ENCODE measurements at regions not wholly inside any gene's neighbourhood (a gene's known extent, or its start where the extent isn't known, plus 50 kb on each side); places are given as distances from the start of the nearest gene placed in this dataset.

DNA sequence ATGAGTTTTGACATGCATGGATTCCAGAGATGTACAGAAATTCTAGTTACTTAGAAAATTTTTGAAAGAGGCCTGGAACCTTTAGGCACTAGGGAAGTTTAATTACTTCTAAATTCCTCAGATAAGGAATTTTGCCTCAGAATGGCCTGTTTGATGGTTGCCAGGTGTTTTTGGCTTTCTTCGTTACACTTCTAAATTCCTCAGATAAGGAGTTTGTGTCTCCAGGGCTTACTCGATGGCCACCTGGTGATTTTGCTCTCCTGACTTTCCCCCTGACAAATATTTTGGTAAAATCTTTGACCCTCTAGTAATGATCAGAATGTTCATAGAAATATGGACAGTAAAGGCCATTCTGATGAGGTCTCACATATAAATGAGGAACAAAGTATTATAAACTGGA, 64.3 kb downstream of the BEX3 start:
- peaks cover 13% of the 10 kb centered on the region for H3K4me1 Mint-ChIP-seq (ENCODE audit: low read depth)
- no peaks in the 10 kb centered on the region for H3K36me3 Mint-ChIP-seq (ENCODE audit: low read depth)
- TF ChIP-seq, protein P1, sequence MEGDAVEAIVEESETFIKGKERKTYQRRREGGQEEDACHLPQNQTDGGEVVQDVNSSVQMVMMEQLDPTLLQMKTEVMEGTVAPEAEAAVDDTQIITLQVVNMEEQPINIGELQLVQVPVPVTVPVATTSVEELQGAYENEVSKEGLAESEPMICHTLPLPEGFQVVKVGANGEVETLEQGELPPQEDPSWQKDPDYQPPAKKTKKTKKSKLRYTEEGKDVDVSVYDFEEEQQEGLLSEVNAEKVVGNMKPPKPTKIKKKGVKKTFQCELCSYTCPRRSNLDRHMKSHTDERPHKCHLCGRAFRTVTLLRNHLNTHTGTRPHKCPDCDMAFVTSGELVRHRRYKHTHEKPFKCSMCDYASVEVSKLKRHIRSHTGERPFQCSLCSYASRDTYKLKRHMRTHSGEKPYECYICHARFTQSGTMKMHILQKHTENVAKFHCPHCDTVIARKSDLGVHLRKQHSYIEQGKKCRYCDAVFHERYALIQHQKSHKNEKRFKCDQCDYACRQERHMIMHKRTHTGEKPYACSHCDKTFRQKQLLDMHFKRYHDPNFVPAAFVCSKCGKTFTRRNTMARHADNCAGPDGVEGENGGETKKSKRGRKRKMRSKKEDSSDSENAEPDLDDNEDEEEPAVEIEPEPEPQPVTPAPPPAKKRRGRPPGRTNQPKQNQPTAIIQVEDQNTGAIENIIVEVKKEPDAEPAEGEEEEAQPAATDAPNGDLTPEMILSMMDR (IDR thresholded peaks at IDR 0.05): no peak
- no peak overlapping the region for H3K27ac Mint-ChIP-seq
- H3K9me3 Mint-ChIP-seq: no peaks in the 10 kb centered on the region
- H3K4me3 Mint-ChIP-seq: no peak overlapping the region
- no peak for DNase-seq
- H3K27me3 Mint-ChIP-seq (ENCODE audit: insufficient read depth): no peaks in the 10 kb centered on the region

DNA sequence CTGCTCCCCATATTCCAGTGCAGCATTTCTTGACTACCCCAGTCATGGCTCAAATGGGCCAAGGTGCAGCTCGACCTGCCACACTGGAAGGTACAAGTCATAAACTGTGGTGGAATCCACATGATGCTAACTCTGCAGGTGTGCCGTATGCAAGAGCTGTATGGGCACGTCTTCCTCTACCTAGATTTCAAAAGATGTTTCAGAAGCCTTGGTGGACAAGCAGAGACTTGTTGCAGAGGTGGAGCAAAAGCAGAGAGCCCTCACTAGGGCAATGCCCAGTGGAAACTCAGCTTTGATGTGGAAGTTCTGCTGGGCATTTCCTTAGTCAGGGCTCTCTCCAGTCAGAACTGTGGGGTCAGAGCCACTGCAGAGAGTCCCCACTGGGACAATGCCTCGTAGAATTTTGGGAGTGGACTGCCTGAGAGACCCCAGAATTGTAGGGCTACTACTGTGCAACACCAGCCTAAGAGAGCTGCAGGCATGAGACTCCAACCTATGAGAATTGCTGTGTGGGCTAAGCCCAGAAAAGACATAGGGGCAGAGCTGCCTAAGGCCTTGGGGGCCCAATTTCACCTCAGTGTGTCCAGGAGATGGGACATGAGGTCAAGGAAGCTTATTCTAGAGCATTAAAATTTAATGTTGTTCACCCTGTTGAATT, 65.7 kb downstream of the BEX3 start:
- TF ChIP-seq, protein P1 (IDR thresholded peaks at IDR 0.05): no peak
- H3K36me3 Mint-ChIP-seq (ENCODE audit: low read depth): no peaks in the 10 kb centered on the region
- DNase-seq: no peak
- H3K27me3 Mint-ChIP-seq (ENCODE audit: insufficient read depth): no peaks in the 10 kb centered on the region
- H3K4me3 Mint-ChIP-seq: no peak overlapping the region
- H3K27ac Mint-ChIP-seq: peak overlapping the region; percentile 78; the same call in 1 of the 2 replicates
- peaks cover 24% of the 10 kb centered on the region for H3K4me1 Mint-ChIP-seq (ENCODE audit: low read depth)
- H3K9me3 Mint-ChIP-seq: no peaks in the 10 kb centered on the region

DNA sequence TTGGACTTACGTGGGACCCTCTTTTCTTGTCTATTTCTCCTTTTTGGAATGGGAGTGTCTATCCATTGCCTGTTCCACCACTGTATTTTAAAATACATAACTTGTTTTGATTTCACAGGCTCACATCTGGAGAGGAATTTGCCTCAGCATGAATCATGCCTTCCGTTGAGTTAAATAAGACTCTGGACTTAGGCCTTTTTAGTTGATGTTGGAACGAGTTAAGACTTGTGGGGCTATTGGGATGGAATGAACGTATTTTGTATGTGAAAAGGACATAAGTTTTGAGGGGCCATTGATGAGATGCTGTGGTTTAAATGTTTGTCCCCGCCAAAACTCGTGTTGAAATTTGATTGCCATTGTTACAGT, 66.2 kb downstream of the BEX3 start:
- Mint-ChIP-seq H3K4me1 (ENCODE audit: low read depth) (peaks cover 24% of the 10 kb centered on the region), H3K9me3 (no peaks in the 10 kb centered on the region), H3K36me3 (ENCODE audit: low read depth) (no peaks in the 10 kb centered on the region), H3K27ac (peak overlapping the region; percentile 78), H3K4me3 (no peak overlapping the region; the same call in 1 of the 2 replicates), H3K27me3 (ENCODE audit: insufficient read depth) (no peaks in the 10 kb centered on the region)
- TF ChIP-seq, protein P1 (IDR thresholded peaks at IDR 0.05): no peak
- peak; percentile 15 for DNase-seq

DNA sequence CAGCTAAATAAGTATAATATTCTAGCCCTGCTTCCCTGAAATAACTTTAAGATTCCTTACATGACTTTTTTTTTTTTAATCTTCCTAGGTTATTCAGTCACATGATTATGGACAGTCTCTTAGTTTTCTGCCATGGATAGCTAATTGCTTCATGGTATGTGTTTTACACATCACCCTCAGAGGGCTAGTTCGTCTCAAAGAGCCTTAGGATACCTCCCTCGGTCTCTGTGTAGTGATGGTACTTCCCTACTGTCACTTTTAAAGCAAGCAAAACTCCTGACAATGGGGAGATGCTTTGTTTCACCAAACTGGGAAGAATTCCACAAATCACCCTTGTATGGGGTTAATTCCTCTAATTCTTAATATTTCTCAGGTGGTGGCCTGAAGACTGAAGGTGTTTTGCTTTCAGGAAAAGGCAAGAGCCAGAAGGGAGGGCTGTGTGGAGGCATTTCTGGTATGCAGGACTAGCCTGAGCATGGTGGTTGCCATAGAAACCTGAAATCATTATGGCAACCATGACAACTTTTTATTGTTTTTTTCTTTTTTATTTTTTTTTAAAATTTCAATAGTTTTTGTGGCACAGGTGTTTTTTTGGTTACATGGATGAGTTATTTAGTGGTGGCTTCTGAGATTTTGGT, 70.4 kb downstream of the BEX3 start:
- H3K4me1 Mint-ChIP-seq (ENCODE audit: low read depth): peaks cover 24% of the 10 kb centered on the region
- peaks cover 9% of the 10 kb centered on the region for H3K36me3 Mint-ChIP-seq (ENCODE audit: low read depth)
- H3K27me3 Mint-ChIP-seq (ENCODE audit: insufficient read depth): no peaks in the 10 kb centered on the region
- H3K4me3 Mint-ChIP-seq: no peak overlapping the region
- peak; percentile 54 for DNase-seq
- no peaks in the 10 kb centered on the region for H3K9me3 Mint-ChIP-seq
- TF ChIP-seq, protein P1 (IDR thresholded peaks at IDR 0.05): no peak
- peak overlapping the region; percentile 62 for H3K27ac Mint-ChIP-seq

Measured in HFFc6 (cell line).